ENCODE measurements at regions not wholly inside any gene's neighbourhood (a gene's known extent, or its start where the extent isn't known, plus 50 kb on each side); places are given as distances from the start of the nearest gene placed in this dataset.

DNA sequence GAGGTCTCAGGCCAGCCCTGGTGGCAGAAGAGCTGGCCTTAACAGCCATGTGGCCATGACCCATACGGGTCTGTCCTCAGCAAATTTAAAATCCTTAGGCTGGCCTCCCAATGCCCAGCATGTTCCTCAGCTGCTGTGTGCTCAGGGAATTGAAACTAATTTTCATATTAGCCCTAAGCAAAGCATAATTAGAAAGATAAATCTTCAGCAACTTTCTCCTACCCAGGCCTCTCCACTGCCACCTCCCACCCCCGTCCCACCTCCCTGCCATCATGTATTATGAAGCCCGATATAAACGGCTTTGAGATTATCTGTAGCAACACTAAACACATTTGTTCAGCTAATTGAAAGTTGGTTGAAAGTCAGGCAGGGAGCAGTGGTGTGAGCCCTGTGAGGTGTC lies 178.8 kb upstream of the NTM start:
- no peak for DNase-seq (ENCODE audit: low read depth in 2 of 2)

DNA sequence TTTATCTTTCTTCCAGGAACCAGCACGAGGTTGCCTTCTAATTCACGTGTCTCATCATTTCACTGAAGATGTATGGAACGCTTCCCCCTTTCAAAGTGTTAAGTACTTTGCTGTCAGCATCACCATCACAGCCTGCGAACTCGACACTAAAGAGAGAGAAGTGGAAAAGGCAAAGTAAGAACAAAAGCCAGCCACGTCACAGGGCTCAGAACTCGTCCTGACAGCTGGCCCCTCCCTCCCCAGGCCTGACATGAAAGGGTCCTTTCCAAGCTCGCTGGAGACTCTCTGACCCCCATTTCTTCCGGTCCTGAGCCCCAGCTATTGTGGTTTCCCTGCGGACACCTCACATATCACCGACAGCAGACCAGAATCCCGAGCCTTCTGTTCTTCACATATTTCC lies 177.8 kb upstream of the NTM start:
- no peak for DNase-seq (ENCODE audit: low read depth in 2 of 2)

DNA sequence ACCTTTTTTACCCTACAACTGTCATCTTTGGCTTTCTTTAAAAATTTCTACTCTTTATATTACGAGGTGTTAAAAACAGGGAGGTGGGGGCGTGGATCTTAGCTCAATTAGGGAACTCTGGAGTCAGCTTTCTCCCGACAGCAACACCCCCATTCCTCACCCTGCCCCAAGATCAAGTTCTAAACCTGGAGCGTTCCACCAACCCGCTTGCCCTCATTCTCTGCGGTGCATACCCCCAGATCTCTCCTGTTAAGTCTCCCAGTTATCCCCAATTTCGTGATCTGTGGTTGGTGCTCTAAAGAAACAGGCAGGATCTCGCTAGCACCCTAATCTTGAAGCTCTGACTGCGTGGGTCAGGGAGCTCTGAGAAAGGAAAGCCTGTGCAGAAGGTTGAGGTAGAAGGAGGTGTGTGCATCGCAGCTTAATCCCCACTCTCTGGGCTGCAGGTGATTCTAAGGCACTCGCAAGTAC lies 177.3 kb upstream of the NTM start:
- no peak for DNase-seq (ENCODE audit: low read depth in 2 of 2)

DNA sequence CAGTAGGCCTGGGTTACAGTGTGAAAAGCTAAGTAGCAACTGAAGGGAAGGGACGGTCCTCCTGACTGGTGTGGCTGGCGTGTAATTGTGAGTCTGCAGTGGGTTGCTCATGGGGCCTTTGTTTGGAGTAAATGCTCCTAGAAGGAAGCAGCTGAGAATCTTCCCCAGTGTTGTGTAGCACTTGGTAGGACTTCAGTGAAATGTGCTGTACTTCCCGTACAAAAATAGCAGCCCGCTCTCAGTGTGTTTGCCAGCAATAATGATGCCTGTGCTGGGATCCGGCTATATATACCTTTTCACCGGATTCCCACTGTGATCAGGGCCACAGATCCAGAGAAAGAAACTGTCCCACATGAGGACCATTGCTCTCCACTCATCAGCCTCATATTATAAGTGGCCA lies 175.7 kb upstream of the NTM start:
- DNase-seq (ENCODE audit: low read depth in 2 of 2): no peak

DNA sequence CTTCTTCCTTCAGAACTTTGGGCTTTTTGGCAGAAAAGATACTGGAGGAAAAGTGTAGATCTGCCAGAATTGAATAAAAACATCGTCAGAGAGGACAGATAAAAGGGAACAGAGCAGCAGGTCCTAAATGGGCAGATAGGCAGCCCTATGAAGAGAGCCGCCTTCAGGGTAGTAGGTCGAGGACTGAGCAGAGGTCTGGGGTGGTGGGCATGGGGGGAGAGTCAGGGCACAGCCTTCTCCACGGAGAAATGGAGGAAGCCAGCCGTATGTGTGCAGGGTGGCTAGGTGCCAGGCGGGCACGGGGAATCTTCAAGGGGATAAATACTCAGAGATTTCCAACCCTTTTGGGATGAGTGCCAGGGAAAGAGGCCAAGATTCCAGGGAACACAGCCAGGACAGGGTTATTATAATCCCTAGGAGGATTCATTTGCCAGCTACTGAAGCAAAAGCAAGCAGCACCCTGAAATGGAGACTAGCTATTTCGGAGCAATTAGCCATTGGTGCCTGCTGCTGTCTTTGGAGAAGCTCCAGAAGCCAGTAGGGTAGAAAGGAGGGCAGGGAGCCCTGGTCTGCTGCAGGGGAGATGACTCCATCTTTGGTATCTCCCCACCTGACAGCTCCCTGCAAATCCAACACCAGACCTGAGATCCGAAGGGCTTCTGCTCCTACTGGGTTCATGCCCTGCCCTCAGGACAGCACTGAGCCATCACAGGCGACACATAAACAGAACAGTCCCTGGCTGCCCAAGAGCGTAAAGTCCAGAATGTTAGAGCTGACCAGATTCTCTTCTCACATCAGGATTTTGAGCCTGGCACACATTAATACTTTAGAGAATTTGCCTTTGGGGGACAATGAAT lies 174.5 kb upstream of the NTM start:
- DNase-seq (ENCODE audit: low read depth in 2 of 2): no peak

DNA sequence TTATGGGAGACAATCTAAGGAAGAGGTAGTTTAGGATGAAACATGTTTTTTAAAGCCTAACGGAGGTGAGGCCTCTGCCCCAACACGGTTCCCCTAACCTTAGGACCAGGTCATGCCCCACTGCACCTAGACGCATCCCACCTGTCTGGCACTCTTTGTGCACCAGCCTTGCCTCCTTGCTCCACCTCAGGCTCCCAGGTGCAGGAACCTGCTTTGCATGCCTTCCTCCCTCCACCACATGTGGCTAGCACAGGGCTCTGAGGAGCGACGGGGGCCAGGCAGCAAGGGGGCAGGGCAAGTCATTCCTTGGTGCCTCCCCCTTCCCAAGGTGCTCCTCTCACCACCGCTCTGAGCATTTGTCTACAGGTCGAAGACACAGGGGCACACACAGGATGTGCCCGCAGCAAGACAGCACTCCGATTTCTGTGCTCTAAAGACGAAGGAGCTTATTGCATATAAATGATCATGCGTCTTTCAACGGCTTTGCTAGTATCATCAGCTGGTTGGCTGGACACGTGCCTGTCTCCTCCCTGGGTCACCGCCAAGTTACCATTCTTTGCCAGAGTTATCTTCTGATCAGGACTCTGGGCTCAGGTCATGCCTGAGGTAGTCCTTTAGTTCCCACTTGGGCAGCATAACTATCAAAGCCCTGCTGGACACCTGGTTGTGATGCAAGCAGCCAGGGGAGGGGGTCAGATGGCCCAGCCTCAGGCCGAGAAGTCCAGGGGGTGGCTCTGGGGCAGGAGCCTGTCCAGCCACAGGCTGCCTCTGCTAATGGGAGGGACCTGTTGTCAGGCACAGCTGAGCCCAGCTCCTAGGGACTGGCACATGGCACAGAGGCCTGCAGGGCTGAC lies 172.0 kb upstream of the NTM start:
- DNase-seq (ENCODE audit: low read depth in 2 of 2): no peak

DNA sequence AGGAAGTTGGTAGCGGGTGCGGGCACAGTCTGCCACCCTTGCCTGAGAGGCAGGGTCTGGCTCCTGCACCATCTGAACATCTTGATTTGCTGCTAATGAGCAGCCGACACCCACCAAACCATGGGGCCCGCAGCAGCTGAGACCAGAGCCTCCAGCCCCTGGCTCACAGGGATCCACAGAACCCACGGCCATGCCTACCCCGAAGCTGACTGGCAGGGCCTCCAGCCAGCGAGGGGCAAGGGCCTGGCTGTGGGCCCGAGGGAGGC lies 171.5 kb upstream of the NTM start:
- no peak for DNase-seq (ENCODE audit: low read depth in 2 of 2)

DNA sequence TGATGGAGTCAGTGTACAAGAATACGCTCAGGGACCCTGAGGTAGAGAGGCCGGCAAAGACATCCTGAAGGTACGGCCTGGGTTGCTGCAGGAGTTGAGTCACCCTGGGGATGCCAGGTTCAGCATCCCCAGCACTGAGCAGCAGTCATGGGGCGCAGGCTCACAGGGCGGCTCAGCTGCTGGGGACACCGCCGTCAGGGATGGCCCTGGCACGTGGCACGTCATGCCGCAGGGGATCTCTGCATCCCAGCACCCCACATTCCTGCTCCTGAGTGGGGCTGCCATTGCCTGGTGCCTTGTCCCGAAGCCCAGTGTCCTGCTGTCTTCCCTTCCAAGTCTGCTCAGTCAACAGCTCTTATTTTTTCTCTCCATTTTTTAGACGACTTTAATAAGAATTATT lies 168.7 kb upstream of the NTM start:
- no peak for DNase-seq (ENCODE audit: low read depth in 2 of 2)

DNA sequence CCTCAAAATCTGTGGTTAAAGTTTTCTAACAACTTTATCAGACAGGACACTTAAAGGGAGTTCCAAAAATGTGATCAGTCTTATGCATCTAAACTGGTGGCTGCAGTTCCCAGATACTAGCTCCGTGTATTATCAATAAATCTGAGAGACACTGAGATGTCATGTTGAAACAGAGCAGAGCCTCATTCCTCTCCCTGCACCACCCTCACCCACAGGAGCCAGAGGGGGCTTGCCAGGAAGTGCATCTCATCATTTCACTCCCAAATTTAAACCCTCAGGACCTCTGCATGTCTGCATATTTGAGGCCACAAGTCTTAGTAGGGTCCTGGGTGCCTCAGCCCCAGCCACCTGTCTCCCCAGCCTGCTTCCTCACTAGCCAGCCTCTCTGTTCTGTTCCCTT lies 167.4 kb upstream of the NTM start:
- no peak for DNase-seq (ENCODE audit: low read depth in 2 of 2)

DNA sequence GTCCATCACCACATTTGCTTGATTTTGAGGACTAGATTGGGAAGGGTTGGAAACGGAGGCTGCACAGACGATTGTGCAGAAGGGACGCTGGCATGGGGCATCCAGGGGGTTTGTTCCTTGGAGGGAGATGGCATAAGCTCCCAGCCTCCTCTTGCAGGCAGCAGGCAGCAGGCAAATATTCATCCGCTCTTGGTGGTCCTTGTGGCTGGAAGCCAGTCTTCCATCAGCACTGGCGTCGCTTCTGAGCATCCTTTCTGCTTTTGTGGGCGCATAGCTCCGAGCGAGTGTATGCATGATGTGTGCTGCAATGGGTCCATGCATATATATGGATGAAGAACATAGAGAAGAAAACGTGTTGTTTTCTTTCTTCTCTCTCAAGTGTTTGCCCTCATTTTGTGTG lies 166.1 kb upstream of the NTM start:
- DNase-seq (ENCODE audit: low read depth in 2 of 2): no peak

DNA sequence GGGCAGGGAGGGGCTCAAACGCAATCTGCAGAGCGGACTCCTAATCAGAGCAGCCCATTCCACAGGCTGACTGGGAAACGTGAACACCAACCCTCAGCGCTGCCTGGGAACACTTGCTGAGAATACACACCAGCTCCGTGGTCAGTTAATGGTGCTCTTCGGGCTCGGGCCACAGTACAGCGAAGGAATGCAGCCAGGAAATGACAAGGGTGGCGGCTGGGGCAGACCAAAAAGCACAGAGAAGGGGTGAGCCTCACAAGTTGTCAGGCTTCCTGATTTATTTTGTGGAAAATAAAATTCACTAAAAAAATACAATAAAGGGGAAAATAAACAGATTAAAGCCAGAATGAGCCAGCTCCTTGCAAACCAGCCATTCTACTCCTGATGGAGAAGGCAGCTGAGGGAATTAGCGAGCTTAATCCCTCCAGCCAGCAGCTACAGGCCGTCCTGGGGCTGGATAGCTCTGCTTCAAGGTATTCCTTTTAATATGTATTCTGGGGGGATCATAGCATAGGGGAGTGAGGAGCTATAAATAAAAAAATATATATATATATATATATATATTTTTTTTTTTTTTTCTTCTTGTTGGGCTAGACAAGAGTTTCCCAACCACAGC lies 165.5 kb upstream of the NTM start:
- DNase-seq (ENCODE audit: low read depth in 2 of 2): no peak

DNA sequence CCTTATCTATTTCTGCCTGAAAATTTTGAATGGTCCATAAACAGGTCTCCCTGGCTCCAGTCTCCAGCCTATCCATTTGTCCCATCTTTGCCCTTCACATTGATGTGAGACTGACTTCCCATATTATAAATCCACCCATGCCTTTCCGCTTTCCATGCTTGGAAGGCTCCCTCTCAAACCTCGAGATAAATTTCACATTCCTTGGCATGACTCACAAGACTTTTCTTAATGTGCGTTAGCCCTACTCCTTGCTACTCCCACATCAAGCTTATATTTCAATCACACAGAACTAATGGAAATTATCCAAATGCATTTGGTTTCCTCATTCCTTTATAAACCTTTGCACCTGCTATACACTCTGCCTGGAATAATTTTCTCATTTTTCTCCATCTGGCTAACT lies 163.7 kb upstream of the NTM start:
- no peak for DNase-seq (ENCODE audit: low read depth in 2 of 2)

DNA sequence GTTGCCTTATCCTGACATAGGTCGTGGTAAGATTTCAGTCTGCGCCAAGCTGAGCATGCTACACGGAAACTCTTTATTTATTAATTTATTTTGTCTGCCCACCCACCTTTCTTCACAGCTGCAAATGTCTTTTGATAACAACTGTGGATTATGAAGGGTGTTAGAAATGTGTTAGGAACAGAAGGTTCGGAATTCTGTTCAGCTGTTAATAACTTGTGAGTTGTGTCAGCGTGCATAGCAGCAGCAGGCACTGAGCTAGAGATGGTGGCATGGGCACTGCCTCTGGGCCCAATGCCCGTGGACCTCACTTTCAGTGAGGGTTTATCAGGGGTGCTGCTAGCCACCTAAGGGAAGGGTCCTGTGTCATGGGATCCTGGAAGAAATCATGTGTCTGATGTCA lies 162.5 kb upstream of the NTM start:
- no peak for DNase-seq (ENCODE audit: low read depth in 2 of 2)

DNA sequence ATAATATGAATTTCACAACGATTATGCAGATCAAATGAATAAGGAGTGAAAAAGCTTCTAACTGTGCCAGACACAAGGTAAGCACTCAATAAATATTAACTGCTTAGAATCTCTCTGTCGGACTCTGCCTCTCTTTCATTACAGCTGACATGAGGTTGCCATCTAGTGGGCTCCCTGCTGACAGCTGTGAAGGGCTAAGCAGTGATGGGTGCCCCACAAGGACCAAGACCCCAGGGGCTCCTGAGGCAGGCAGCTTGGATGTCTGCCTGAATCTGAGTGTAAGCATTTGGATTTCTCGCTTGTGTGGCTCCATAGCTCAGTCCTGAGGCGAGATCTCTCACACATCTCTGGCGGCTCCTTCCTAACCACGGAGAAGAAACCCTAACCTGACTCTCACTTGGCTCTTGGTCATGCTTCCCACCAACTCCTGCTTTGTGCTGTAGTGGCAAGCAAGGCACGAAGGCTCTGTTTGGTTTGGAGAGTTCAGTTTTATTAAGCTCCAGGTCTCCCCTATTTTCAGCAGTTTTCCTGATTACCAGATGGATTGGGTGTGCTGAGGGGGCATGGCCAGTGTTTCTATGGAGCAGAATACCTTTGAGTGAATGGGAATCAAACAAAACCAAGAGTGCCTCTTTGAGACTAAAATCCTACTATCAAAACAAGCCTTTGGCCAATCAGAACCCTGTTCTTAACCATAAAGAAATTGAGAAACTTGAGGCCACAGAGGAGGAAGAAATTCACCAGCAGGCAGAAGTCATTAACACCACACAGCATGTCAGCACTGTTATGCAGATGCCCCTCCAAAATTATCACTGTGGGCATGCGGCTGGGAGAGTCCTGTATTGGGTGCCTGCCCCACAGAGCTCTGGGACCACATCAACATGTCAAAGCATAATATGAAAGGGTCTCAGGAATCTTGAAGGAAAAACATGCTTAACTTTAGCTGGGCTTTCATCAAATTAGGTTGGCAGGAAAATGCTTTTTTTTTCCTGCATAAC lies 152.8 kb upstream of the NTM start:
- DNase-seq (ENCODE audit: low read depth in 2 of 2): no peak

DNA sequence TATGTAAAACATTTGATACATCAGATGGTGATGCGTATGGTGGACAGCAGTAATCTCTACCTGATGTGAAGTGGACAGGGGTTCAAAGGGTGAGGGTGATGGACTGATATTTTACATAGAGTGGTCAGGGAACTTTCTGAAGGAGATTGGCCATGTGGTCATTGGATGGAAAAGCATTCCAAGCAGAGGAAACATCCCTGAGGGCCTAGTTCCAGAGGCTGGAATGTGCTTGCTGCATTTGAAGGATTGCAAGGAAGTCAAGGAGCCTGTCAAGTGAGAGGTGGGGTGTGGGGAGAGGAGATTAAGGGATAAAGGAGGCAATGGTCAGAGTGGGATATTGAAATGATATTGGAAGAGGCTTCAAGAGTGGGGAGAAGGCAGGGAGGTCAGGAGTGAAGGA lies 151.9 kb upstream of the NTM start:
- DNase-seq (ENCODE audit: low read depth in 2 of 2): no peak

DNA sequence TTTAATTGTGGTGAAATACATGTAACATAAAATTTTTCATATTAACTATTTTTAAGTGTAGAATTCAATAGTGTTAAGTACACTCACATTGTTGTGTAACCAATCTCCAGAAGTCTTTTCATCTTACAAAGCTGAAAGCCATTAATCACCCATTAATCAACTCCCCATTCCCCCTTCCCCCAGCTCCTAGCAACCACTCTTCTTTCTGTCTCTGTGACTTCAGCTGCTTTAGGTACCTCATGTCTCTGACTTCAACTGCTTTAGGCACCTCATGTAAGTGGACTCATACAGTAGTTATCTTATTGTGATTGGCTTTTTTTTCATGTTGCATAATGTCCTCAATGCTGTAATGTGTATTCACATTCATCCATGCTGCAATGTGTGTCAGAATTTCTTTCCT lies 150.8 kb upstream of the NTM start:
- no peak for DNase-seq (ENCODE audit: low read depth in 2 of 2)

DNA sequence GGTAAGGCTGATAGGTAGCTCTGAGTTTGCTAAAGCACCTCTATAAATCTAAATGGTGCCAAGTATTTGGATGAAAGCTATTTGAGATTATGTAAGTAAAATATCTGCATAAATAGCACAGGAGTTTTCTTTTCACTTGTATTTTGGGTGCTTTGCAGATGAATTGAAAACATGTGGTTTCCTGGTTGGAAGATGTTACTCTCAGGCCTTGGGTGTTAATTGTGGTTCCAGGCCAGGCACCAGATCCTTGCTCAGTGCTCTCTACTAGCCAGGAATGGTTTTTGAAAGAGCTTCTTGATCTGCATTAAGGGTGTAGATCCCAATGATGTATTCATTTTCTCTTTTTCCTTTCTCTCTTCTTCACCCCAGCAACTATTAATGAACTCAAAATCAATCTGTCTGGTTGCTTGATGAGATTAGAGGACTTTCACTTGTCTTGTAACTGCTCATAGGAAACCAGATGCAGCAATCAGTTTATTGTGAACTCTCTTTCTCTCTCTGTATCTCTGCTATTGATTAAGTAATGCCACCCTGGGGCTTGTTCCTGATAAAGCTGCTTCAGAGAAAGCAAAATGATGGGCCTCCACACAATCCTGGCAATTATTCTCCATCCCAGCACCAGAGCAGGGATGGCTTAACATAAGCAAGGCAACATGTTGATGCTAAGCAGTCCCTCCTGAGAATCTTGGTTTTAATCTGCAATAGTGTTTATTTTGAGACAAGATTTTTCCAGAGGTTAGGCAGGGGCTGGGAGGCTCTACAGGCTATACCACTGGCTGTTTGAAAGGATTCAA lies 147.0 kb upstream of the NTM start:
- no peak for DNase-seq (ENCODE audit: low read depth in 2 of 2)

DNA sequence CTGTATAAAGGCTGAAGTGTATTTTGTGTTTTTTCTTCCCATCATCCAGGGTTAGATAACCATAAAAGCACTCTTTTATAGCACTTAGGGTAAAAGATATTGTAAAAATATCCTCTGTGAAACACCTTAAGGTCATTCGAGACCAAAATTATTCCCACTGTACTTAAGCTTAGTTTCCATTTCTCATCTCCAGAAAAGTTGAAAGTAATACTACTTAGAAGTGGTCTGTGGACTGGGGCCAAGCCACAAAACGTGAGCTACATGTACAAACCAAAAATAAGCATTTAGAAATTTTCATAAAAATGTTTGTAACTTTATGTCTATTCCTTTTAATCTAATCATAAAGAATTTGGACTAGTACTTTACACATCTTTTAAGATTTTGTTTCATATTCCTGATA lies 142.0 kb upstream of the NTM start:
- DNase-seq (ENCODE audit: low read depth in 2 of 2): no peak

DNA sequence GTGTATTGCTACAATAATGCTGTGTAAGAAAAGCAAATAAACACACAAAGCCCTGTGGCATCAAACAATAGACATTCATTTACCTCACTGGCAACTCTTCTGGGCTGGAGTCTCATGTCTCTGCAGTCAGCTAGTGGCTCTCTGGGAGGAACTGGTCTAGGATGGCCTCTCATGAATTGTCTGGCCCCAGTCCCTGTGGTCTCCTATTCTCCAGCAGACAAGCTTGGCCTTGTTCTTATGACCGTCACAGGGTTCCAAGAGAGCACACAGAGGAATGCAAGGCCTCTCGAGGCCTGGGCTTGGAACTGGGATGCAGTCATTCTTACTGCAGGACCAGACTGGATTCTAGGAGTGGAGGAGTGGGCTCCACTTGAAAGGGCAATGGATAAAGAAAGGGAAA lies 141.2 kb upstream of the NTM start:
- DNase-seq (ENCODE audit: low read depth in 2 of 2): no peak

DNA sequence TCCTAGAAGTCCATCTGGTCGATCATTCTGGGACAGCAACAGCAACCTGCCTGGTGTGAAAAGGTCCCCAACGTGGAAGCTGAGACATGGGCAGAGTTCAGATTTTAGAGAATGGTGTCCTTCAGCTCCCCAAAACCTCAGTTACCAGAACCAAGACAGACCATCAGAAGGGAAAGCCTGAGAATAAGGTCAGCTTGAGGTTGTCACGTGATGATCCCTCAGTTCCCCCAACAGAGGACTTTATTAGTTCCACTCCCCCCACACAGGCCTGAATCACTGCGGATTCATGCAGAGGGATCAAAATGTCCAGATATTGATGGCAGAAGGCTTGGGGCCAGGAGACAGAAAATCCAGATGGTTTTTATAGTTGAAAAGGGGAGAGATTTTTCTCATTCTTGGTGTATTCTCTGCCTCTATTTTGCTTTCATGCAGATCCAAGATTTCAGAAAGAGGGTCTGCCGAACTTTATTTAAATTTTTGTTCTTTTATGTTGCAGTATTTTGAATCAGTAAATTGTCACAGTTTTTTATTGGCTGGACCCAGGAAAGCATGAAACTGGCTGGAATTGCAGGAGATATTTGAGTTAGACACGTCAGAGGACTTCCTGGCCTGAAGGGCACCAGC lies 139.0 kb upstream of the NTM start:
- DNase-seq (ENCODE audit: low read depth in 2 of 2): no peak
